GM18867 (cell line): ENCODE measurements at regions not wholly inside any gene's neighbourhood (a gene's known extent, or its start where the extent isn't known, plus 50 kb on each side); places are given as distances from the start of the nearest gene placed in this dataset.
"Not testable (repeated sequence)": the region's sequence is repeated elsewhere in the genome, so short reads cannot be mapped to it uniquely, and the experiment has no call there.

Experiments
- ATAC-seq: cut with Tn5 transposase; IDR thresholded peaks from one replicate; pipeline ENCODE4 v1.9.1; 2021; ENCODE audit warnings: mild to moderate bottlenecking, moderate library complexity; ENCODE audit not compliant: unreplicated experiment

- ATAC-seq = no peak
Measured at GRCh38 chr9:38196714-38197113, 127.7 kb upstream of the SHB start.

- ATAC-seq = no peak
Measured at GRCh38 chr9:38195737-38196161, 126.7 kb upstream of the SHB start.

GRCh38 chr9:38194870-38195269 lies 125.8 kb upstream of the SHB start:
- ATAC-seq = no peak

GRCh38 chr9:38192731-38193265 lies 123.8 kb upstream of the SHB start:
- ATAC-seq = no peak

GRCh38 chr9:38186404-38187115 lies 117.5 kb upstream of the SHB start:
- ATAC-seq = no peak

GRCh38 chr9:38185647-38186403 lies 116.8 kb upstream of the SHB start:
- ATAC-seq = no peak

GRCh38 chr9:38183994-38184568 lies 115.1 kb upstream of the SHB start:
- ATAC-seq = no peak

- ATAC-seq = peak; percentile 47
Measured at GRCh38 chr9:38182321-38182720, 113.3 kb upstream of the SHB start.

- ATAC-seq = peak; percentile 12
Measured at GRCh38 chr9:38181866-38182265, 112.8 kb upstream of the SHB start.

GRCh38 chr9:38181232-38181631 lies 112.2 kb upstream of the SHB start:
- no peak for ATAC-seq

GRCh38 chr9:38180656-38181055 lies 111.6 kb upstream of the SHB start:
- no peak for ATAC-seq

GRCh38 chr9:38179965-38180364 lies 110.9 kb upstream of the SHB start:
- no peak for ATAC-seq

GRCh38 chr9:38178237-38178636 lies 109.2 kb upstream of the SHB start:
- no peak for ATAC-seq

GRCh38 chr9:38177680-38178079 lies 108.7 kb upstream of the SHB start:
- no peak for ATAC-seq

- no peak for ATAC-seq
Measured at GRCh38 chr9:38176251-38176650, 107.2 kb upstream of the SHB start.

GRCh38 chr9:38175423-38175822 lies 106.4 kb upstream of the SHB start:
- no peak for ATAC-seq

GRCh38 chr9:38172586-38172985 lies 103.6 kb upstream of the SHB start:
- ATAC-seq = no peak

GRCh38 chr9:38171926-38172325 lies 102.9 kb upstream of the SHB start:
- ATAC-seq = no peak

GRCh38 chr9:38171538-38171884 lies 102.5 kb upstream of the SHB start:
- no peak for ATAC-seq

- not testable (repeated sequence) for ATAC-seq
Measured at GRCh38 chr9:38170763-38171537, 101.9 kb upstream of the SHB start.

- not testable (repeated sequence) for ATAC-seq
Measured at GRCh38 chr9:38170155-38170554, 101.1 kb upstream of the SHB start.
